ENCODE measurements at regions not wholly inside any gene's neighbourhood (a gene's known extent, or its start where the extent isn't known, plus 50 kb on each side); places are given as distances from the start of the nearest gene placed in this dataset.

- H3K9me3 ChIP-seq (ENCODE audit: control insufficient read depth, insufficient read depth, low read length), result no peaks in the 10 kb centered on the region; the same call in 1 of the 2 replicates
- no peak overlapping the region for H4K8ac ChIP-seq (ENCODE audit: low read depth in 2 of 2, low read length in 2 of 2)
- no peak overlapping the region for H2AFZ ChIP-seq (replicated peaks; ENCODE audit: low read length, poor library complexity)
- H3K4me1 ChIP-seq (ENCODE audit: control insufficient read depth, insufficient read depth, low read length), result no peaks in the 10 kb centered on the region
- in situ Hi-C loops (cut with MboI; ENCODE audit: low sequenced_read_pairs), result no loop called here
- H3K27me3 ChIP-seq (ENCODE audit: control insufficient read depth, insufficient read depth, low read length), result no peaks in the 10 kb centered on the region
- H3K23ac ChIP-seq (ENCODE audit: low read depth, low read length), result no peak overlapping the region
- no peak overlapping the region for H3K56ac ChIP-seq (ENCODE audit: extremely low read depth, insufficient read depth, low read length)
- no peak overlapping the region for H3K4me2 ChIP-seq (ENCODE audit: low read depth, low read length)
- BruUV-seq (replicated peaks), result no TSS peak
- H3K9me1 ChIP-seq (ENCODE audit: insufficient read depth, low read length), result no peaks in the 10 kb centered on the region
- H2BK15ac ChIP-seq (ENCODE audit: low read depth, low read length), result no peak overlapping the region
- intact Hi-C loops (cut with micrococcal nuclease), result no loop called here
- no peaks in the 10 kb centered on the region for H4K20me1 ChIP-seq (ENCODE audit: insufficient read depth, low read length)
- CTCF ChIA-PET, result no interaction called here
- H2BK20ac ChIP-seq (ENCODE audit: low read depth, low read length), result no peak overlapping the region
- ATAC-seq (ENCODE audit: low read depth) (no peak), DNase-seq (no peak)
- no peak overlapping the region for H3K4ac ChIP-seq (ENCODE audit: low read depth, low read length)
- POLR2A ChIA-PET (ENCODE audit: unreplicated experiment), result no interaction called here
- no peak overlapping the region for H3K14ac ChIP-seq (replicated peaks; ENCODE audit: low read depth, low read length)
- no peak overlapping the region for H4K5ac ChIP-seq (ENCODE audit: low read depth, low read length)
- H3K79me1 ChIP-seq (ENCODE audit: low read depth in 1 of 2, low read length in 2 of 2), result no peaks in the 10 kb centered on the region
- no peak overlapping the region for H2BK120ac ChIP-seq (ENCODE audit: low read depth, low read length)
- H3K4me3 ChIP-seq (ENCODE audit: insufficient read depth, low read depth, low read length), result no peak overlapping the region
- no peak for TF ChIP-seq USF2 (IDR thresholded peaks at IDR 0.05; ENCODE audit: low read depth, low read length)
- no peak for TF ChIP-seq NFE2L2 (IDR thresholded peaks at IDR 0.05; ENCODE audit: low read depth, low read length)
- TF ChIP-seq MAZ (IDR thresholded peaks at IDR 0.05; ENCODE audit: borderline replicate concordance, low read depth, low read length), result no peak
- TF ChIP-seq CEBPB (IDR thresholded peaks at IDR 0.05; ENCODE audit: low read depth, low read length), result no peak
- TF ChIP-seq MXI1 (IDR thresholded peaks at IDR 0.05; ENCODE audit: borderline replicate concordance, low read depth, low read length), result no peak
- no peak for TF ChIP-seq RAD21 (IDR thresholded peaks at IDR 0.05; ENCODE audit: low read length)
- TF ChIP-seq ELK1 (IDR thresholded peaks at IDR 0.05; ENCODE audit: borderline replicate concordance, low read depth, low read length), result no peak
- TF ChIP-seq CHD1 (IDR thresholded peaks at IDR 0.05; ENCODE audit: low read depth, low read length), result no peak
- TF ChIP-seq RCOR1 (IDR thresholded peaks at IDR 0.05; ENCODE audit: insufficient replicate concordance, low read length), result no peak
- no peak for TF ChIP-seq RFX5 (IDR thresholded peaks at IDR 0.05; ENCODE audit: low read depth, low read length)
- no peak for TF ChIP-seq MAFK (IDR thresholded peaks at IDR 0.05; ENCODE audit: low read depth, low read length)
- no peak for TF ChIP-seq SMC3 (IDR thresholded peaks at IDR 0.05; ENCODE audit: low read depth, low read length)
- TF ChIP-seq FOS (IDR thresholded peaks at IDR 0.05; ENCODE audit: low read depth, low read length), result no peak
- no peak for TF ChIP-seq BHLHE40 (IDR thresholded peaks at IDR 0.05; ENCODE audit: low read depth, low read length)
- no peak for TF ChIP-seq CTCF (conservative IDR thresholded peaks at IDR 0.05; ENCODE audit: low read depth, low read length)
- TF ChIP-seq POLR2A (IDR thresholded peaks at IDR 0.05; ENCODE audit: low read depth, low read length), result no peak
- 75% methylated on average over 5 of the region's 8 CpGs; no CpG with 5 or more reads in 1 of the 2 experiments for WGBS, 2 experiments (ENCODE audit: extremely low coverage in 2 of 2, insufficient read length in 1 of 2)
- no peak overlapping the region for H2BK5ac ChIP-seq (ENCODE audit: low read depth, low read length, poor library complexity, severe bottlenecking)
- no peak overlapping the region for H3K27ac ChIP-seq (ENCODE audit: insufficient read depth, low read length)
- no peak overlapping the region for H4K91ac ChIP-seq (ENCODE audit: insufficient read depth, low read depth, low read length)
- no peak overlapping the region for H2AK9ac ChIP-seq (replicated peaks; ENCODE audit: low read depth, low read length, poor library complexity)
- no peak overlapping the region for H2AK5ac ChIP-seq (ENCODE audit: low read depth, low read length)
- no peaks in the 10 kb centered on the region for H3K36me3 ChIP-seq (ENCODE audit: control insufficient read depth, insufficient read depth, low read length)
- H3K9ac ChIP-seq (ENCODE audit: low read depth, low read length), result no peak overlapping the region
- H3K18ac ChIP-seq (ENCODE audit: low read depth, low read length), result no peak overlapping the region
- dilution Hi-C loops (cut with HindIII; ENCODE audit: low sequenced_read_pairs, unreplicated experiment), result no loop called here
These were observed 1060.0 kb upstream of the MIR17HG start for GRCh38 chr13:90287521-90287920.

Measured in IMR-90 (cell line).